GM12874 (cell line): ENCODE measurements at regions not wholly inside any gene's neighbourhood (a gene's known extent, or its start where the extent isn't known, plus 50 kb on each side); places are given as distances from the start of the nearest gene placed in this dataset.

Experiments used
- CTCF ChIP-seq: IDR thresholded peaks from 2 replicates; pipeline ENCODE4 v1.5.1; 2011; ENCODE audit warnings: low read depth, mild to moderate bottlenecking, control low read depth, low read length, moderate library complexity; ENCODE audit not compliant: insufficient read depth

- no peak for TF ChIP-seq CTCF
Measured at GRCh38 chr6:18725449-18725848, 338.3 kb downstream of the RNF144B start.

- TF ChIP-seq CTCF: no peak
Measured at GRCh38 chr6:18733921-18734550, 346.9 kb downstream of the RNF144B start.

- no peak for TF ChIP-seq CTCF
Measured at GRCh38 chr6:18741741-18742140, 354.6 kb downstream of the RNF144B start.

- TF ChIP-seq CTCF: no peak
Measured at GRCh38 chr6:18742406-18742805, 355.3 kb downstream of the RNF144B start.

- no peak for TF ChIP-seq CTCF
Measured at GRCh38 chr6:18746727-18747126, 359.6 kb downstream of the RNF144B start.

GRCh38 chr6:18748314-18748713 lies 361.2 kb downstream of the RNF144B start:
- TF ChIP-seq CTCF: no peak

GRCh38 chr6:18752278-18753068 lies 365.3 kb downstream of the RNF144B start:
- no peak for TF ChIP-seq CTCF
